OCI-LY7 (cell line): ENCODE measurements at regions not wholly inside any gene's neighbourhood (a gene's known extent, or its start where the extent isn't known, plus 50 kb on each side); places are given as distances from the start of the nearest gene placed in this dataset.

ENCODE experiments used
- BruUV-seq: library from RNA; stranded (reverse); fragments of 400-500 nt; replicated peaks from 2 replicates; lab custom pipeline; 2021; lab: Mats Ljungman, UMichigan
- CTCF ChIA-PET: fragments of 300-600 bp; sonication (Branson Sonifier 250); formaldehyde crosslinking; loops from one replicate; lab custom pipeline; 2022; ENCODE audit warnings: antibody characterized with exemption; ENCODE audit not compliant: unreplicated experiment; lab: Charles Lee
- POLR2A ChIA-PET: fragments of 300-600 bp; sonication (Branson Sonifier 250); formaldehyde crosslinking; loops from one replicate; lab custom pipeline; 2022; ENCODE audit warnings: antibody characterized with exemption; lab: Charles Lee
- DNase-seq: peaks from one replicate; pipeline ENCODE4 v3.0.0-alpha.2; 2015; ENCODE audit warnings: low spot score
- H2AFZ ChIP-seq: fragments of 200-600 bp; sonication (generic), shearing (Covaris generic); 2 replicates; pipeline ENCODE4 v1.6.1; 2014; ENCODE audit warnings: mild to moderate bottlenecking, antibody characterized with exemption, low read length, moderate library complexity
- H3K27ac ChIP-seq: fragments of 200-600 bp; sonication (generic); 2 replicates; pipeline ENCODE4 v1.5.1; 2014; ENCODE audit warnings: mixed run types, low read depth, mild to moderate bottlenecking, moderate library complexity, low read length, inconsistent platforms; ENCODE audit not compliant: poor library complexity, severe bottlenecking
- H3K36me3 ChIP-seq: fragments of 200-600 bp; sonication (generic); 2 replicates; pipeline ENCODE4 v1.6.1; 2014; ENCODE audit warnings: mild to moderate bottlenecking, antibody characterized with exemption, low read length, moderate library complexity, mixed read lengths; ENCODE audit not compliant: insufficient read depth
- H3K4me1 ChIP-seq: fragments of 200-600 bp; sonication (generic); 2 replicates; pipeline ENCODE4 v1.5.1; 2014; ENCODE audit warnings: mild to moderate bottlenecking, low read length; ENCODE audit not compliant: insufficient read depth, poor library complexity, severe bottlenecking
- H3K4me2 ChIP-seq: fragments of 200-600 bp; sonication (generic); 2 replicates; pipeline ENCODE4 v1.6.1; 2014; ENCODE audit warnings: mild to moderate bottlenecking, low read length
- H3K4me3 ChIP-seq: fragments of 200-600 bp; sonication (generic); 2 replicates; pipeline ENCODE4 v1.5.1; 2014; ENCODE audit warnings: mild to moderate bottlenecking, low read depth, low read length; ENCODE audit not compliant: poor library complexity, severe bottlenecking
- H3K79me2 ChIP-seq: fragments of 200-600 bp; sonication (generic); 2 replicates; pipeline ENCODE4 v1.6.1; 2016; ENCODE audit warnings: low read depth, mild to moderate bottlenecking, low read length, moderate library complexity, mixed read lengths; ENCODE audit not compliant: insufficient read depth
- H3K9me2 ChIP-seq: fragments of 200-600 bp; sonication (generic); 2 replicates; pipeline ENCODE4 v1.6.1; 2016; ENCODE audit warnings: mild to moderate bottlenecking, low read length, mixed read lengths; ENCODE audit not compliant: insufficient read depth
- H3K9me3 ChIP-seq: fragments of 200-600 bp; sonication (generic); 2 replicates; pipeline ENCODE4 v1.6.1; 2014; ENCODE audit warnings: mild to moderate bottlenecking, mixed run types, low read length, mixed read lengths
- H4K20me1 ChIP-seq: fragments of 200-600 bp; sonication (generic); 2 replicates; pipeline ENCODE4 v1.6.1; 2014; ENCODE audit warnings: mild to moderate bottlenecking, antibody characterized with exemption, low read length, moderate library complexity, mixed read lengths; ENCODE audit not compliant: insufficient read depth
- CTCF ChIP-seq: fragments of 200-600 bp; sonication (generic); conservative IDR thresholded peaks from 2 replicates; pipeline ENCODE4 v1.5.1; 2014; ENCODE audit warnings: mild to moderate bottlenecking, antibody characterized with exemption, low read length, moderate library complexity, mixed read lengths
- EZH2phosphoT487 ChIP-seq: fragments of 200-600 bp; sonication (generic); IDR thresholded peaks from 2 replicates; pipeline ENCODE4 v1.6.1; 2018; ENCODE audit warnings: low read depth, borderline replicate concordance, mild to moderate bottlenecking, mixed run types, antibody characterized with exemption, low read length, moderate library complexity, mixed read lengths
- intact Hi-C: fragments of 100-400 bp; cut with micrococcal nuclease; formaldehyde crosslinking; loops from one replicate; pipeline ENCODE4 v1.10.0; 2022; ENCODE audit not compliant: unreplicated experiment

- ChIA-PET POLR2A (no interaction called here), CTCF (no interaction called here)
- Histone ChIP-seq H3K36me3 (no peaks in the 10 kb centered on the region), H3K27ac (no peak overlapping the region), H4K20me1 (no peaks in the 10 kb centered on the region), H3K9me2 (no peaks in the 10 kb centered on the region), H3K4me1 (no peaks in the 10 kb centered on the region), H3K79me2 (no peaks in the 10 kb centered on the region), H3K4me2 (no peak overlapping the region), H3K9me3 (no peaks in the 10 kb centered on the region), H2AFZ (no peak overlapping the region), H3K4me3 (no peak overlapping the region)
- intact Hi-C loops, result no loop called here
- no TSS peak for BruUV-seq
- no peak for DNase-seq
- no peak for TF ChIP-seq EZH2phosphoT487
- no peak for TF ChIP-seq CTCF
Observed at GRCh38 chr9:104276709-104277245, 182.7 kb downstream of the SMC2 start.

GRCh38 chr9:104278929-104279496, 184.9 kb downstream of the SMC2 start:
- Histone ChIP-seq H3K4me3 (no peak overlapping the region), H4K20me1 (no peaks in the 10 kb centered on the region), H3K4me1 (no peaks in the 10 kb centered on the region), H3K79me2 (no peaks in the 10 kb centered on the region), H3K9me2 (no peaks in the 10 kb centered on the region), H2AFZ (no peak overlapping the region), H3K27ac (no peak overlapping the region), H3K4me2 (no peak overlapping the region), H3K9me3 (no peaks in the 10 kb centered on the region), H3K36me3 (no peaks in the 10 kb centered on the region)
- intact Hi-C loops, result no loop called here
- ChIA-PET POLR2A (no interaction called here), CTCF (no interaction called here)
- no peak for TF ChIP-seq CTCF
- no peak for TF ChIP-seq EZH2phosphoT487
- no peak for DNase-seq
- no TSS peak for BruUV-seq

- Histone ChIP-seq H4K20me1 (no peaks in the 10 kb centered on the region), H3K4me1 (no peaks in the 10 kb centered on the region), H3K79me2 (no peaks in the 10 kb centered on the region), H3K27ac (no peak overlapping the region), H3K4me3 (no peak overlapping the region), H3K9me2 (no peaks in the 10 kb centered on the region), H3K4me2 (no peak overlapping the region), H3K36me3 (no peaks in the 10 kb centered on the region), H2AFZ (no peak overlapping the region), H3K9me3 (no peaks in the 10 kb centered on the region)
- intact Hi-C loops, result no loop called here
- TF ChIP-seq EZH2phosphoT487, result no peak
- no peak for TF ChIP-seq CTCF
- CTCF ChIA-PET, result no interaction called here
- no TSS peak for BruUV-seq
- no peak for DNase-seq
- POLR2A ChIA-PET, result no interaction called here
Observed at GRCh38 chr9:104279535-104280177, 185.5 kb downstream of the SMC2 start.
